Esophagus squamous epithelium (tissue), 5 donors: ENCODE measurements at regions not wholly inside any gene's neighbourhood (a gene's known extent, or its start where the extent isn't known, plus 50 kb on each side); places are given as distances from the start of the nearest gene placed in this dataset.

Experiments used
- DNase-seq: peaks from one replicate; lab custom pipeline; 2025; lab: John Stamatoyannopoulos, UW
- H3K27ac ChIP-seq, 4 donors: fragments of 200-600 bp; sonication (generic); one replicate each; pipeline ENCODE4 v1.5.1; 2016 to 2019; ENCODE audit warnings: mild to moderate bottlenecking in 1 of 4
- H3K27me3 ChIP-seq, 4 donors: fragments of 200-600 bp; sonication (generic); 1 replicate in 3 of 4; 2 replicates in 1 of 4; pipeline versions ENCODE4 v1.5.1 to v1.6.0; 2017 to 2021; ENCODE audit warnings: antibody characterized with exemption in 1 of 4
- H3K36me3 ChIP-seq, 3 donors: fragments of 200-600 bp; sonication (generic); one replicate each; pipeline ENCODE4 v1.5.1; 2016 to 2019
- H3K4me1 ChIP-seq, 3 donors: fragments of 200-600 bp; sonication (generic); one replicate each; pipeline ENCODE4 v1.5.1; 2017 to 2019
- H3K4me3 ChIP-seq, 4 donors: fragments of 200-600 bp; sonication (generic); 1 replicate in 3 of 4; 2 replicates in 1 of 4; pipeline ENCODE4 v1.5.1; 2016 to 2019; ENCODE audit warnings: mild to moderate bottlenecking in 2 of 4, moderate library complexity in 1 of 4
- H3K9me3 ChIP-seq, 3 donors: fragments of 200-600 bp; sonication (generic); one replicate each; pipeline ENCODE4 v1.5.1; 2016 to 2019
- CTCF ChIP-seq, 6 experiments: fragments of 450-650 bp in 4 of 6; fragments of 200-600 bp in 2 of 6; sonication (generic) in 2 of 6; IDR thresholded peaks; one replicate each; pipeline ENCODE4 v1.5.1; 2016 to 2019; ENCODE audit warnings: antibody characterized with exemption in 6 of 6, mild to moderate bottlenecking in 4 of 6, moderate library complexity in 4 of 6
- POLR2A ChIP-seq, 4 donors: fragments of 450-650 bp; IDR thresholded peaks; one replicate each; pipeline ENCODE4 v1.6.1; 2017; ENCODE audit warnings: antibody characterized with exemption in 4 of 4, mild to moderate bottlenecking in 4 of 4, moderate library complexity in 3 of 4
- WGBS, 2 donors: methylation state at CpG; one replicate each; pipeline ENCODE4 v1.1.5; 2018; 5-methylcytosine and 5-hydroxymethylcytosine counted together
- intact Hi-C: fragments of 100-400 bp; cut with DNase I; formaldehyde crosslinking; loops from one replicate; pipeline ENCODE4 v1.15.0; 2022
- donor health status: DM: yes; HTN: yes; CAD: no.

DNA sequence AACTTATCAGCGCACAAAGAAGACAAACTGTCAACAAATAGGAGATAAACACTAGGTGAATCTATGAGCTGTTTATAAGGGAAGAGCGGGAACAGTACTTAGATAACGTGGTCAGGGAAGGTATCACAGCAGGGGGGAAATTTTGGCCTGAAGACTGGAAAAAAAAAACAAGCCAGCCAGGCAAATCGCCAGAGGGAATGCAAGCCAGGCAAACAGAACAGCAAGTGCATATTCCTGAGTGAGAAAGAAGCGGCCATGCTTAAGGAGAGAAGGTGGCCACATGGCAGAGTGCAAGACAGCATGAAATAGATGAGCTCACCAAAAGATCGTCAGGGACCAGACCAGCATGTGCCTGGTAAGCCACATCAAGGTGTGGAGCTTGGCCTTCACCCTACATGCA, 466.5 kb upstream of the ARID1B start:
- 76 to 78% methylated on average over 6 of the region's 6 CpGs for WGBS, 2 donors
- no peak overlapping the region for H3K27ac ChIP-seq
- H3K4me1 ChIP-seq = no peaks in the 10 kb centered on the region
- no peak overlapping the region for H3K4me3 ChIP-seq
- intact Hi-C loops = no loop called here
- no peak for TF ChIP-seq CTCF (IDR thresholded peaks at IDR 0.05)
- TF ChIP-seq POLR2A (IDR thresholded peaks at IDR 0.05) = no peak
- H3K27me3 ChIP-seq = no peaks in the 10 kb centered on the region
- H3K9me3 ChIP-seq = no peaks in the 10 kb centered on the region
- no peaks in the 10 kb centered on the region for H3K36me3 ChIP-seq
- DNase-seq = no peak

- no peak for DNase-seq
- H3K36me3 ChIP-seq = no peaks in the 10 kb centered on the region
- intact Hi-C loops = no loop called here
- H3K27ac ChIP-seq = no peak overlapping the region
- WGBS, 2 donors = 80 to 81% methylated on average over 7 of the region's 7 CpGs
- H3K9me3 ChIP-seq = no peaks in the 10 kb centered on the region
- no peak overlapping the region for H3K4me3 ChIP-seq
- H3K27me3 ChIP-seq = no peaks in the 10 kb centered on the region
- no peak for TF ChIP-seq POLR2A (IDR thresholded peaks at IDR 0.05)
- TF ChIP-seq CTCF (IDR thresholded peaks at IDR 0.05) = no peak
- no peaks in the 10 kb centered on the region for H3K4me1 ChIP-seq
Observed at GRCh38 chr6:156309017-156309416, 468.2 kb upstream of the ARID1B start.

GRCh38 chr6:156308604-156309003, 468.6 kb upstream of the ARID1B start:
- Histone ChIP-seq H3K36me3 (no peaks in the 10 kb centered on the region), H3K4me1 (no peaks in the 10 kb centered on the region), H3K27me3 (no peaks in the 10 kb centered on the region), H3K9me3 (no peaks in the 10 kb centered on the region), H3K27ac (no peak overlapping the region), H3K4me3 (no peak overlapping the region)
- 72 to 81% methylated on average over 3 of the region's 3 CpGs for WGBS, 2 donors
- TF ChIP-seq POLR2A (IDR thresholded peaks at IDR 0.05) (no peak), CTCF (IDR thresholded peaks at IDR 0.05) (no peak)
- intact Hi-C loops = no loop called here
- DNase-seq = no peak

DNA sequence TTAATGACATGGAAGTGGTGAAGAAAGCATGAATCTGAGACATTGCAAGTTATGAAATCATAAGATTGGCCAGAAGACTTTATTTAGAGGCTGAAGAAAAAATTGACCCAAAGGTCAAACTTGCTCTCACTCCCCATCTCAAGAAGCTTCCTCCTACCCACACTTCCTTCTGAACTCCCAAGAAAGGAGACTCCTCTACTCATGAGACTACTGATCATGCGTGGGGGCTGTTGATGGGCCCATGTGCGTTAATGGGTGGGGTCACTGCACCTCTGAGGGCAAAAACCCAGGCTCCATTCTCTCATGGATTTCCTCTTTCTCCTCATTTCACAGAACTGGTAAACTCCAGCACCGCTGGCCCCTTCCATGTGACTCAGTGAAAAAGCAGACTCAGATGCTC, 470.6 kb upstream of the ARID1B start:
- DNase-seq = no peak
- 96 to 97% methylated on average over 3 of the region's 3 CpGs for WGBS, 2 donors

GRCh38 chr6:156283091-156283490, 494.1 kb upstream of the ARID1B start:
- intact Hi-C loops = no loop called here
- no peak overlapping the region for H3K27ac ChIP-seq
- H3K4me3 ChIP-seq = no peak overlapping the region
- DNase-seq = no peak
- H3K4me1 ChIP-seq = no peaks in the 10 kb centered on the region
- H3K27me3 ChIP-seq = no peaks in the 10 kb centered on the region
- TF ChIP-seq POLR2A (IDR thresholded peaks at IDR 0.05) = no peak
- TF ChIP-seq CTCF (IDR thresholded peaks at IDR 0.05) = no peak
- no peaks in the 10 kb centered on the region for H3K9me3 ChIP-seq
- H3K36me3 ChIP-seq = no peaks in the 10 kb centered on the region
- 91 to 92% methylated on average over 1 of the region's 1 CpG for WGBS, 2 donors

More for the DNA sequence above, 470.6 kb upstream of the ARID1B start:
- Histone ChIP-seq H3K27me3 (no peaks in the 10 kb centered on the region), H3K4me3 (no peak overlapping the region), H3K4me1 (no peaks in the 10 kb centered on the region), H3K36me3 (no peaks in the 10 kb centered on the region), H3K9me3 (no peaks in the 10 kb centered on the region), H3K27ac (no peak overlapping the region)
- intact Hi-C loops = no loop called here
- no peak for TF ChIP-seq POLR2A (IDR thresholded peaks at IDR 0.05)
- TF ChIP-seq CTCF (IDR thresholded peaks at IDR 0.05) = no peak
